ENCODE measurements at regions not wholly inside any gene's neighbourhood (a gene's known extent, or its start where the extent isn't known, plus 50 kb on each side); places are given as distances from the start of the nearest gene placed in this dataset.

DNA sequence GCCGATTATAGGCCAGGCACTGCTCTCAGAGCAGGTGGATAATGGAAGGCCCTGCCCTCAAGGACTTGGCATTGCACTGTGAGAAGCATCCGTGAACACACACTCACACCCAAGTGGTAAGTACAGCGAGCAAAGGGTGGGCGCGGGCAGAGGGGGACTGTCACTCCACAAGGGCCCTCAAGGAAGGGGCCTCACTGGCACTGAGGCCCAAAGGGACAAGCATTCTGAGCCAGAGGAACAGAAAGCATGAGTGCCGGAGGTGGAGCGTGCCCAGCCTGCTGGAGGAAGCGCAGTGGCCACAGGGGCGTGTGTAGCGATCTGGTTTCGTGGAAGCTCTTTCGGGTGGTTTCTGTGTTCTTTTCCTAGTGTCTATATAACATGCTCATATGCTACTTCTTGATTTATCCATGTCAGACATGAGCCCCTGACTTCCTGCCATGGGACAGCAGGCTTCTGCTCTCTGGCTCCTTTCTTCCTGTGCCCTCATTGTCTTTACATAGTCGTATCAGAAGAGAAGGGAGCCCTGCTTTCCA is 132.7 kb upstream of the ASB18 start:
- TF ChIP-seq TAF1 (IDR thresholded peaks at IDR 0.05; ENCODE audit: borderline replicate concordance, insufficient read depth, low read length) (no peak), POLR2AphosphoS5 (IDR thresholded peaks at IDR 0.05; ENCODE audit: low read depth, low read length) (no peak)
